HG02610 (cell line): ENCODE measurements at regions not wholly inside any gene's neighbourhood (a gene's known extent, or its start where the extent isn't known, plus 50 kb on each side); places are given as distances from the start of the nearest gene placed in this dataset.

Experiments used
- ATAC-seq: cut with Tn5 transposase; IDR thresholded peaks from one replicate; pipeline ENCODE4 v1.9.1; 2021; ENCODE audit warnings: mild to moderate bottlenecking, moderate library complexity; ENCODE audit not compliant: unreplicated experiment

GRCh38 chr18:55862693-55863390 lies 274.9 kb upstream of the TCF4 start:
- no peak for ATAC-seq

GRCh38 chr18:55861266-55861665 lies 273.3 kb upstream of the TCF4 start:
- no peak for ATAC-seq

GRCh38 chr18:55858661-55859515 lies 270.9 kb upstream of the TCF4 start:
- ATAC-seq = no peak

- no peak for ATAC-seq
These were observed 270.0 kb upstream of the TCF4 start for GRCh38 chr18:55857956-55858355.

GRCh38 chr18:55857409-55857808 lies 269.4 kb upstream of the TCF4 start:
- ATAC-seq = no peak

- no peak for ATAC-seq
These were observed 268.7 kb upstream of the TCF4 start for GRCh38 chr18:55856679-55857078.

GRCh38 chr18:55856229-55856628 lies 268.2 kb upstream of the TCF4 start:
- ATAC-seq = no peak

- ATAC-seq = no peak
These were observed 265.3 kb upstream of the TCF4 start for GRCh38 chr18:55853268-55853667.

- ATAC-seq = no peak
These were observed 262.9 kb upstream of the TCF4 start for GRCh38 chr18:55850904-55851303.

GRCh38 chr18:55849391-55849790 lies 261.4 kb upstream of the TCF4 start:
- no peak for ATAC-seq

- ATAC-seq = no peak
These were observed 260.0 kb upstream of the TCF4 start for GRCh38 chr18:55847960-55848359.

GRCh38 chr18:55845221-55845620 lies 257.2 kb upstream of the TCF4 start:
- no peak for ATAC-seq

GRCh38 chr18:55844382-55844781 lies 256.4 kb upstream of the TCF4 start:
- ATAC-seq = no peak

- no peak for ATAC-seq
These were observed 253.3 kb upstream of the TCF4 start for GRCh38 chr18:55841314-55841713.

GRCh38 chr18:55840601-55841170 lies 252.7 kb upstream of the TCF4 start:
- ATAC-seq = no peak

- ATAC-seq = no peak
These were observed 251.4 kb upstream of the TCF4 start for GRCh38 chr18:55839343-55839742.

GRCh38 chr18:55838841-55839240 lies 250.8 kb upstream of the TCF4 start:
- ATAC-seq = no peak

GRCh38 chr18:55838319-55838718 lies 250.3 kb upstream of the TCF4 start:
- no peak for ATAC-seq

- ATAC-seq = no peak
These were observed 245.6 kb upstream of the TCF4 start for GRCh38 chr18:55833543-55833942.

- no peak for ATAC-seq
These were observed 242.6 kb upstream of the TCF4 start for GRCh38 chr18:55830544-55830943.

- ATAC-seq = no peak
These were observed 233.2 kb upstream of the TCF4 start for GRCh38 chr18:55821219-55821618.

GRCh38 chr18:55819448-55819847 lies 231.5 kb upstream of the TCF4 start:
- ATAC-seq = no peak
